Choroid plexus epithelial cell (primary cell): ENCODE measurements at regions not wholly inside any gene's neighbourhood (a gene's known extent, or its start where the extent isn't known, plus 50 kb on each side); places are given as distances from the start of the nearest gene placed in this dataset.

Experiments
- DNase-seq: peaks from one replicate; pipeline ENCODE4 v3.0.0-alpha.2; 2010; ENCODE audit warnings: low read depth
- H3K4me3 ChIP-seq: 2 replicates; pipeline ENCODE4 v1.5.1; 2011; ENCODE audit warnings: low read depth, mild to moderate bottlenecking, control low read depth, low read length, moderate library complexity
- CTCF ChIP-seq: conservative IDR thresholded peaks from 2 replicates; pipeline ENCODE4 v1.5.1; 2011; ENCODE audit warnings: low read depth, mild to moderate bottlenecking, control low read depth, inconsistent platforms, low read length, moderate library complexity

GRCh38 chr16:61364990-61365389 lies 671.2 kb downstream of the CDH8 start:
- H3K4me3 ChIP-seq = no peak overlapping the region
- TF ChIP-seq CTCF = no peak
- DNase-seq = no peak

- no peak overlapping the region for H3K4me3 ChIP-seq
- no peak for TF ChIP-seq CTCF
Observed at GRCh38 chr16:61362585-61362984, 673.7 kb downstream of the CDH8 start.

GRCh38 chr16:61344791-61345190 lies 691.4 kb downstream of the CDH8 start:
- no peak for DNase-seq

More at GRCh38 chr16:61362585-61362984, 673.7 kb downstream of the CDH8 start:
- DNase-seq = no peak

GRCh38 chr16:61332461-61332860 lies 703.8 kb downstream of the CDH8 start:
- TF ChIP-seq CTCF = no peak
- no peak overlapping the region for H3K4me3 ChIP-seq
- no peak for DNase-seq

More at GRCh38 chr16:61344791-61345190, 691.4 kb downstream of the CDH8 start:
- no peak for TF ChIP-seq CTCF
- H3K4me3 ChIP-seq = no peak overlapping the region

GRCh38 chr16:61324044-61324443 lies 712.2 kb downstream of the CDH8 start:
- no peak for DNase-seq
- no peak for TF ChIP-seq CTCF
- H3K4me3 ChIP-seq = no peak overlapping the region

- peak; percentile 13 for DNase-seq
- no peak overlapping the region for H3K4me3 ChIP-seq
- TF ChIP-seq CTCF = no peak
Observed at GRCh38 chr16:61323456-61323855, 712.8 kb downstream of the CDH8 start.

- no peak for DNase-seq
- H3K4me3 ChIP-seq = no peak overlapping the region
- no peak for TF ChIP-seq CTCF
Observed at GRCh38 chr16:61320791-61321190, 715.4 kb downstream of the CDH8 start.
